NCI-H446 (cell line): ENCODE measurements at regions not wholly inside any gene's neighbourhood (a gene's known extent, or its start where the extent isn't known, plus 50 kb on each side); places are given as distances from the start of the nearest gene placed in this dataset.

Source experiments
- DNase-seq, 2 experiments: peaks; one replicate each; lab custom pipeline; 2025; lab: John Stamatoyannopoulos, UW

GRCh38 chr2:129748653-129749052 is 230.8 kb upstream of the RAB6C start:
- DNase-seq: no peak

- no peak for DNase-seq
Observed at GRCh38 chr2:129751409-129751808, 228.1 kb upstream of the RAB6C start.

GRCh38 chr2:129752176-129752575 is 227.3 kb upstream of the RAB6C start:
- no peak for DNase-seq

GRCh38 chr2:129752686-129753085 is 226.8 kb upstream of the RAB6C start:
- DNase-seq: no peak

- no peak for DNase-seq
Observed at GRCh38 chr2:129753261-129753660, 226.2 kb upstream of the RAB6C start.

GRCh38 chr2:129754421-129754820 is 225.0 kb upstream of the RAB6C start:
- DNase-seq: no peak

DNA sequence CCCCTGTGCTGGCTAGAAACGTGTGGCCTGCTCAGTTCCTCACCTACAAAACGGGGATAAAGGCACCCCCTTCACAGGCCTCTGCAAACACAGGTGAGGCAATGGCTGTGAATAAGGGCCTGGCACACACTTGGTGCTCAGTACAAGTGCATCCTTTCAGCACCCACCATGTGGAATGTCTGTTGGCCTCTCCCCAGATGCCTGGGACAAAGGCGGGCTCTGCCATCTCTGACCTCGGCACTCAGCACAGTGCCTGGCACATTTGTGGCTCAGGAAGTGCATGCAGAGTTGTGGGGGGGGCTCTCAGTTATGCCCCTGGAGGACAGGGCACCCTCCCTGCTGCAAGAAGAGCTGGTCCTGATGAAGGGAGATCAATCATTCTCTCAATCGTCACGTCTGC is 224.6 kb upstream of the RAB6C start:
- no peak for DNase-seq

- DNase-seq: no peak
Observed at GRCh38 chr2:129755786-129756185, 223.7 kb upstream of the RAB6C start.

- no peak for DNase-seq
Observed at GRCh38 chr2:129756276-129756675, 223.2 kb upstream of the RAB6C start.

- DNase-seq: no peak
Observed at GRCh38 chr2:129757366-129757914, 222.0 kb upstream of the RAB6C start.

DNA sequence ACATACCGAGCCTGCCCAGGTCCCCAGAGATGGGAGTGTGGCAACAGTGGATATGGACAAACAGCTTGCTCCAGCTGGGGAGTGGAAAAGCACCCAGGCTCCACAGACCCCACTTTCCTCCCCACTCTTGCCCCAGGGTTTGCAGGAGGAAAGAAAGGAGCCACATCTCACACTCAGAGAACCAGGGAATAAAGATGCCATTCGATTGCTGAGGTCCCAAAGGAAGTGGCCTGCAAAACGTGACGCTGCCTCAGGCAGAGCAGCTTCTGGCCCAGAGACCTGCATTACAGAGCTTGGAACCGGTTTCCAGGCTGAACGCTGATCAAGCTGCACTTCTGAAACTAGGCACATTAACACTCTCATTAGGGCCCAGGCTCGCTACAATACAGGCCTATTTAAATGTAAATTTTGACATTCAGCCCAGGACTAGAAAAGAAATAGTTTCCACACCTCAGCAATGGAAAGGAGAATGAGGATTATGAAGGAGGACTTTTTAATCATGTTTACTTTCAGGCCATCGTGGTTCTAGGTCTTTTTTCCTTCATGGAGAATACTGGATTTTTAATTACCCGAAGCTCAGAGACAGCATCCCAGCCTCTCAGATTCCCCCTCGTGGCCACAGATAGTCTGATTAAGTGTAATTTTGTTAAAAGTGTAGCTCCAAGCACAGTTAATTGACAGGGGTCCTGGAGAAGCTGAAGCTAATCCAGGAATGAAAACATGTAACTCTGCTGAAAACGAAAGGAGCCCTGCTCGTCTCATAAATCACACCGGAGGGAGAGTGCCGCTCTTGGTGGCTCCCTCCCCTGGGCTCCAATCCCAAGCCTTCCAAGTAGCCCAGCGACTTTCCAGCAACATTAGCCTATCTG is 221.3 kb upstream of the RAB6C start:
- DNase-seq: no peak

DNA sequence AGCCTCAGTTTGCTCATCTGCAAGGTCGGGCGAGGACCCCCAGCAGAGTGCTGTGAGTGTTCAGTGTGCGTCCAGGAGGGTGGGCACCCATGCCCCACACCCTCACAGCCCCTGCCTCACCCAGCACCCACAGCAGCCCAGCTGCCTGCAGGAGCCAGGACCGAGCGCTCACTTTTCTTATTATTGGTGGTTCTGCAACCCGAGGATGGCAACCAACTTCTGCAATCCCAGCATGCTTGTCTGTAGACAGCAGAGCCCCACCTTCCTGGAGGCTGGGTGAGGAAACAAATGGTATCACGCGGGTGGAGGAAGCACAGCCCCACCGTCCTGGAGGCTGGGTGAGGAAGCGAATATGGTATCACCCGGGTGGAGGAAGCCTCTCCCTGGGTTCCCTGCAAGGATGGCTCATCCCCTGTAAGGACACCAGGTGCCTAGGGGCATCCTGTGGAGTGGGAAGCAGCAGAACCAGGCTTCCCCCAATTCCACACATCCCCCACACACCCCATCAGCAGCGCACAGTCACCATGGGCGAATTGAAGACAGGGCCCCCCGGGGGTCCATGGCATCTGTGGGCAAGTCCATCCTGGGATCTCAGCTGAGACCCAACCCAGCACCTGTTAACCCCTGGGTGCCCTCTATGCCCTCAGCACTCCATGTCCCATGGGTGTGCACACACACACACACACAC is 220.5 kb upstream of the RAB6C start:
- DNase-seq: no peak

- DNase-seq: no peak
Observed at GRCh38 chr2:129759472-129760010, 219.9 kb upstream of the RAB6C start.

- no peak for DNase-seq
Observed at GRCh38 chr2:129760669-129761068, 218.8 kb upstream of the RAB6C start.

- no peak for DNase-seq
Observed at GRCh38 chr2:129761569-129762021, 217.9 kb upstream of the RAB6C start.

DNA sequence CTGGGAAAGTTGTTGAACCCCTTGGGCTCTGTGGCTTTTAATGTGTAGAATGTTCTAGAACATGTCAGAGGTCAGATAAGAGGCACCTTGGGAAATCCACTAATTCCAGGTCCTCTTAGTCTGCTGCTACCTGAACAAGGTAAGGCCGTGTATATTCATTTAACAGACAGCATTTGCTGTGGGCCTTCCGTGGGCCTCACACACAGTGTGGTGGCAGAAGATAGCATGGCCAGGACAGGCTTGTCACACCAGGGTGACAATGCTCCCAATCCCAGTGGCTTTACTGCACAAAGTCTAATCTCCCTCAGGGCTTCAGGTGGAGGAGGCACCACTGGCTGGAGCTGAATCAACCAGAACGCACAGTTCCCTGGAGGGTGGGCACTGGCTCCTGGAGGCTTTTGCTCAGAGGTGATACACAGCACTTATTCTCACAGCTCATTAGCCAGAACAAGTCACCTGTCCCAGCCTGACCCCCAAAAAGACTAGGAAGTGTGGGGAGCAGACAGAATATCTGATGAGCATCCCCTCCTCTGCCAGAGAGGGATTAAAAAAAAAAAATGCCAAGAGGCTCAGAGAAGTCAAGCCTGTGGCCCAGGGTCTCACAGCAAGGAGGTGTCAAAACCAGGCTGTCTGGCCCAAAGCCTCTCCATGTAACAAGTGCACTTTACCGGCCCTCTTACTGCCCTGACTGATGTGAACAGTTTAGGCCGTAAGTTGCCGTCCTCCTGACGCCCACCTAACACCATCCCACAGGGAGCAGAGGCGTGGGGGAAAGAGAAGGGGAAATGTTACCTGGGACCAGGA is 216.9 kb upstream of the RAB6C start:
- no peak for DNase-seq

DNA sequence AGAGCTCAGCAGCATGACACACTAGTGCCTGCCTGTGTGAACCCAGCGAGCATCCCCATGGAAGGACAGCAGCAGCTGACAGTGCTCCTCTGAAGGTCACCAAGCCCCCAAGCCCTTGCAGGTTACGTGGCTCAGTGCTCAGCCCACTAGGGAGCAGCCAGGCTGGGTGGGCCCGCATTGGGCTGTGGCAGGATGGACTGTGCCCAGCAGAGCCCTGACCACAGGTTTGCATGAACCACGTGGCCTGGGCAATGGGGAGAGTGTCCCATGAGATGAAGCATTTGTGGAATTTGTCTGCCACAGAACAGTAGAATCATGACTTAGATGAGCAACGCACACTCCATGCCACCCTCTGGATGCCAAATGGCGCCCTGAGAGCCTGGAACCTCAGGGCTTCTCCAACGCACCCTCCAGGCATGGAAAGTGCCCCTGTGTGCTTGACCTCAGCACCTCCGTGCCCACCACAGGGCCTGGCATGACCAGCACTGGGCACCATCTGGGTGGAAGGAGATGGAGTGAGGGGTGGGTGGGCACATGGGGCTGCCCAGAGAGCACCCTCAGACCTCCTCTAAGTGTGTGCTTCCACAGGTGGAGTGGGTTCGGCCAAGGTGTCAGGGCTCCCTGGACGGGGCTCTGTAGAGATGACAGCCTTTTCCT is 216.1 kb upstream of the RAB6C start:
- DNase-seq: no peak

GRCh38 chr2:129763966-129764365 is 215.5 kb upstream of the RAB6C start:
- no peak for DNase-seq

DNA sequence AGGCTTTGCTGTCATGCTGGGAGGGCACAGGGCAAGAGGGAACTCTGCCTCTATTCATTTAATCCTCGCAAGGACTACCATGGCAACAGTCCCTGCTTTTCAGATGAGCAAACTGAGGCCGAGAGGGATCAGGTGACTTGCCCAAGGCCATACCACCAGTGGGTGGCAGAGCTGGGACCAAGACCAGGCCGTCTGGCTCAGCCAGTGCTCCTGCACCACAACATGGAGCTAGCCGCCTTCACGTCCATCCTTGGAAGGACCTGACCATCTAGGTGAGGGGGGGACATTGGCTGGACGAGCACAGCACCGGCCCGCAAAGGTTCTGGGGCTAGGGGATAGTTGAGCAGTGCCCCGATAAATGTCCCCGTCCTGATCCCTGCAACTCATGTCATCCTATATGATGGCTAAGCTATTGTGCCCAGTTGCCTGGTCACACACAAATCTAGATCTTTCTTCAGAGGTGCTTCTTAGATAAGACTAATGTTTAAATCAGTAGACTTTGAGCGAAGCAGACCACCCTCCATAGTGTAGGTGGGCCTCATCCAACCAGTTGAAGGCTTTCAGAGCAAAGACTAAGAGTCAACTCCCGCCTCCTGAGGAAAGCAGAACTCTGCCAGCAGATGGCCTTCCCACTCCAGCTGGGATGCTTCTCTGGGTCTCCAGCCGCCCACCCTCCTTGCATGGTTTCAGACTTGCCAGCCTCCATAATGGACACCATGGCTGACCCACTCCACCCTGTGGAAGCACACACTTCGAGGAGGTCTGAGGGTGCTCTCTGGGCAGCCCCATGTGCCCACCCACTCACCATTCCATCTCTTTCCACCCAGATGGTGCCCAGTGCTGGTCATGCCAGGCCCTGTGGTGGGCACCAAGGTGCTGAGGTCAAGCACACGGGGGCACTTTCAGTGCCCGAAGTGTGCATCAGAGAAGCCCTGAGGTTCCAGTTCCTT is 214.8 kb upstream of the RAB6C start:
- DNase-seq: no peak

- DNase-seq: no peak
Observed at GRCh38 chr2:129765326-129765677, 214.2 kb upstream of the RAB6C start.
